ENCODE measurements at regions not wholly inside any gene's neighbourhood (a gene's known extent, or its start where the extent isn't known, plus 50 kb on each side); places are given as distances from the start of the nearest gene placed in this dataset.

DNA sequence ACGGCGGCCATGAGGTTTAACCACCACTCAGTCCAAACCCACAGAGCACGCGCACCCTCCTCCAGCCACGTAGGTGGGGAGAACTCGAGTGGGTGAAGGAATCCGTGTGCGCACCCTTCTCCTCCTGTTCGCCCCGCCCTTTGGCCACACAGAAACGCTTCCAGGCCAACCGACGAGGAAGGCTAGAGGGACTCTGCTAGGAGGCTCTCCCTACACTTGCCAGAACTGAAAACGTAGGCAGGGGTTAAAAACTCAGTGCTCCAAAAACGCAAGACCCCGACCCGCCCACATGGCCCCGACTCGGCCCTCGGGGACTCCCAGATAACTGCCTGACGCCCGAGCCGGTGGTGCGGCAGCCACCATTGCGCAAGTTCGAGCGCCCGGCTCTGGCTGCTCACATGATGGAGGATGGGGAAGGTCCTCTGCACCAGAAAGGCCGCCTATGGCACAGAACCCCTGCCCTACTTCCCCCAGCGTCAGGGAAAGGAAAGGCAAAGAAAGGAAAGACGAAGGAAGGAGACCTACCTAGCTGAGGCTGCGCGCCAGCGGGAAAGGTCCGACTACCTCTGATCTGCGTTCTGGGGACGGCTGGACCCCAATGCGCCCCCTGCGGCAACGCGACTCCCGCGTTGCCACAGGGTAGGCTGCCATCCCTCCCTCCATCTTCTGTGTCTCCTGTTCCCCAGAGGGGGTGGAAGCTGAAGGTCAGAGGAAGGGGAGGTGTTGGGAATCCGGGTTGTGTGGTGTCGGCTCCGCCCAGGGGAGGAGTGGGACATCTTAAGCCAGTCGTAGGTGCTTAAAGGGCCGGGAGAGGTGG, 201.9 kb upstream of the AGTR2 start:
- ChIA-PET POLR2A (no interaction called here), RAD21 (ENCODE audit: low non-redundant PET in 1 of 2, low total read pairs in 2 of 2, uncharacterized antibody in 2 of 2, unreplicated experiment in 2 of 2) (no interaction called here), CTCF (no interaction called here)
- H3K27ac ChIP-seq (ENCODE audit: low read depth, low read length): peak overlapping the region; percentile 87
- H3K79me2 ChIP-seq (ENCODE audit: insufficient read depth, low read length): peaks cover 47% of the 10 kb centered on the region
- peak; percentile 63 for DNase-seq (ENCODE audit: low read depth, low spot score)
- peak; percentile 78 for TF ChIP-seq CEBPB (IDR thresholded peaks at IDR 0.05; ENCODE audit: low read depth)
- TF ChIP-seq EGR1 (IDR thresholded peaks at IDR 0.05; ENCODE audit: low read depth): no peak; the same call in 1 of the 2 replicates
- 0 out of 2 replicates have a peak, but pooled peaks have one; percentile 32 for TF ChIP-seq SP1 (IDR thresholded peaks at IDR 0.05; ENCODE audit: low read depth)
- TF ChIP-seq ZFX (IDR thresholded peaks at IDR 0.05): no peak
- TF ChIP-seq POLR2AphosphoS5 (IDR thresholded peaks at IDR 0.05; ENCODE audit: low read depth, low read length): peak; percentile 58; the same call in 1 of the 2 replicates
- TF ChIP-seq CBX3 (IDR thresholded peaks at IDR 0.05; ENCODE audit: low read depth): no peak
- no peak for TF ChIP-seq ZNF274 (IDR thresholded peaks at IDR 0.05; ENCODE audit: low read depth, low read length)
- TF ChIP-seq YY1 (IDR thresholded peaks at IDR 0.05; ENCODE audit: extremely low read depth, insufficient replicate concordance, low read depth, low read length): peak; percentile 18
- peak; percentile 95 for ATAC-seq
- peak overlapping the region; percentile 72 for H3K9ac ChIP-seq (ENCODE audit: low read length)
- H3K9me2 ChIP-seq (ENCODE audit: insufficient read depth): no peaks in the 10 kb centered on the region
- no peaks in the 10 kb centered on the region for H4K20me1 ChIP-seq (ENCODE audit: insufficient read depth)
- intact Hi-C loops (cut with micrococcal nuclease): no loop called here
- peak overlapping the region; percentile 45 for H2AFZ ChIP-seq (ENCODE audit: low read depth, low read length, poor library complexity, severe bottlenecking)
- peaks cover 0 to 11% of the 10 kb centered on the region in 2 experiments; a peak in 1 of 4 replicates for H3K4me1 ChIP-seq (ENCODE audit: control insufficient read depth in 1 of 2, insufficient read depth in 2 of 2, low read length in 2 of 2)
- no peaks in the 10 kb centered on the region for H3K27me3 ChIP-seq (ENCODE audit: insufficient read depth, low read length)
- no peaks in the 10 kb centered on the region for H3K9me3 ChIP-seq (ENCODE audit: control insufficient read depth in 1 of 2, insufficient read depth in 1 of 2, low read depth in 1 of 2, low read length in 2 of 2)
- TSS peak; percentile 47 for BruUV-seq (replicated peaks)
- peak overlapping the region; percentile 76 for H3K4me2 ChIP-seq (ENCODE audit: low read length)
- H3K36me3 ChIP-seq (ENCODE audit: control insufficient read depth in 1 of 2, insufficient read depth in 2 of 2, low read length in 2 of 2): no peaks in the 10 kb centered on the region
- peak overlapping the region; percentile 62 to 72 for H3K4me3 ChIP-seq (replicated peaks in 1 of 2; ENCODE audit: low read depth in 1 of 2, low read length in 2 of 2)

DNA sequence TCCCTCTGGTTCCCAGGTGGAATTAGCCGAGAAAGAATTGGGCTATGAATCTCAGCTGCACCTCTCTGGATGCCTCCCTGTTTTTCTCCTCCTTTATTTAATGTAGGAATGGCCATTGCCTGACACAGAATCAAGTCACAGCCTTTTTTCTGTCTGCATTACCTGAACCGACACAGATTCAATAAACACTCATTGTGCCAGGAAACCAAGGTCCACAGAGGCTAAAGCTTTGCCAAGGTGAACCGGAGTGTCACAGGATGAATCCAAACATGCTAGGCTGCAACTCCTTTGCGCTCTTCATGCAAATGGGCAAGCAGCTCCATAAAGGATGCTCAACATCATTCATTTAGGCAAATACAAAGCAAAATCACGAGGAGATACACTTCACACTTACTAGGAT, 199.8 kb upstream of the AGTR2 start:
- Histone ChIP-seq H3K27me3 (ENCODE audit: insufficient read depth, low read length) (no peaks in the 10 kb centered on the region), H3K4me2 (ENCODE audit: low read length) (no peak overlapping the region), H2AFZ (ENCODE audit: low read depth, low read length, poor library complexity, severe bottlenecking) (no peak overlapping the region), H3K27ac (ENCODE audit: low read depth, low read length) (no peak overlapping the region), H3K9me2 (ENCODE audit: insufficient read depth) (no peaks in the 10 kb centered on the region), H3K9ac (ENCODE audit: low read length) (no peak overlapping the region), H3K4me1 (ENCODE audit: control insufficient read depth in 1 of 2, insufficient read depth in 2 of 2, low read length in 2 of 2) (peaks cover 0 to 11% of the 10 kb centered on the region in 2 experiments; a peak in 1 of 4 replicates), H3K4me3 (replicated peaks in 1 of 2; ENCODE audit: low read depth in 1 of 2, low read length in 2 of 2) (no peak overlapping the region), H3K36me3 (ENCODE audit: control insufficient read depth in 1 of 2, insufficient read depth in 2 of 2, low read length in 2 of 2) (no peaks in the 10 kb centered on the region), H3K9me3 (ENCODE audit: control insufficient read depth in 1 of 2, insufficient read depth in 1 of 2, low read depth in 1 of 2, low read length in 2 of 2) (no peaks in the 10 kb centered on the region), H4K20me1 (ENCODE audit: insufficient read depth) (no peaks in the 10 kb centered on the region), H3K79me2 (ENCODE audit: insufficient read depth, low read length) (peaks cover 28% of the 10 kb centered on the region)
- BruUV-seq (replicated peaks): no TSS peak
- RAD21 ChIA-PET (ENCODE audit: low non-redundant PET in 1 of 2, low total read pairs in 2 of 2, uncharacterized antibody in 2 of 2, unreplicated experiment in 2 of 2): no interaction called here
- no peak for ATAC-seq
- intact Hi-C loops (cut with micrococcal nuclease): no loop called here
- CTCF ChIA-PET: no interaction called here
- no peak for DNase-seq (ENCODE audit: low read depth, low spot score)
- POLR2A ChIA-PET: no interaction called here
- TF ChIP-seq POLR2AphosphoS5 (IDR thresholded peaks at IDR 0.05; ENCODE audit: low read depth, low read length) (no peak), RAD21 (IDR thresholded peaks at IDR 0.05; ENCODE audit: low read depth) (no peak), ZFX (IDR thresholded peaks at IDR 0.05) (no peak), SRF (IDR thresholded peaks at IDR 0.05; ENCODE audit: low read depth) (no peak), CBX3 (IDR thresholded peaks at IDR 0.05; ENCODE audit: low read depth) (no peak), SP1 (IDR thresholded peaks at IDR 0.05; ENCODE audit: low read depth) (no peak), EZH2 (IDR thresholded peaks at IDR 0.05) (no peak), FOSL1 (IDR thresholded peaks at IDR 0.05; ENCODE audit: low read depth) (no peak), SIN3A (IDR thresholded peaks at IDR 0.05; ENCODE audit: low read depth) (no peak), TCF7L2 (IDR thresholded peaks at IDR 0.05; ENCODE audit: borderline replicate concordance, extremely low read depth, insufficient read depth, insufficient read length) (no peak)
- TF ChIP-seq, protein P1, sequence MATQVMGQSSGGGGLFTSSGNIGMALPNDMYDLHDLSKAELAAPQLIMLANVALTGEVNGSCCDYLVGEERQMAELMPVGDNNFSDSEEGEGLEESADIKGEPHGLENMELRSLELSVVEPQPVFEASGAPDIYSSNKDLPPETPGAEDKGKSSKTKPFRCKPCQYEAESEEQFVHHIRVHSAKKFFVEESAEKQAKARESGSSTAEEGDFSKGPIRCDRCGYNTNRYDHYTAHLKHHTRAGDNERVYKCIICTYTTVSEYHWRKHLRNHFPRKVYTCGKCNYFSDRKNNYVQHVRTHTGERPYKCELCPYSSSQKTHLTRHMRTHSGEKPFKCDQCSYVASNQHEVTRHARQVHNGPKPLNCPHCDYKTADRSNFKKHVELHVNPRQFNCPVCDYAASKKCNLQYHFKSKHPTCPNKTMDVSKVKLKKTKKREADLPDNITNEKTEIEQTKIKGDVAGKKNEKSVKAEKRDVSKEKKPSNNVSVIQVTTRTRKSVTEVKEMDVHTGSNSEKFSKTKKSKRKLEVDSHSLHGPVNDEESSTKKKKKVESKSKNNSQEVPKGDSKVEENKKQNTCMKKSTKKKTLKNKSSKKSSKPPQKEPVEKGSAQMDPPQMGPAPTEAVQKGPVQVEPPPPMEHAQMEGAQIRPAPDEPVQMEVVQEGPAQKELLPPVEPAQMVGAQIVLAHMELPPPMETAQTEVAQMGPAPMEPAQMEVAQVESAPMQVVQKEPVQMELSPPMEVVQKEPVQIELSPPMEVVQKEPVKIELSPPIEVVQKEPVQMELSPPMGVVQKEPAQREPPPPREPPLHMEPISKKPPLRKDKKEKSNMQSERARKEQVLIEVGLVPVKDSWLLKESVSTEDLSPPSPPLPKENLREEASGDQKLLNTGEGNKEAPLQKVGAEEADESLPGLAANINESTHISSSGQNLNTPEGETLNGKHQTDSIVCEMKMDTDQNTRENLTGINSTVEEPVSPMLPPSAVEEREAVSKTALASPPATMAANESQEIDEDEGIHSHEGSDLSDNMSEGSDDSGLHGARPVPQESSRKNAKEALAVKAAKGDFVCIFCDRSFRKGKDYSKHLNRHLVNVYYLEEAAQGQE (IDR thresholded peaks at IDR 0.05; ENCODE audit: low read depth): no peak
